HFFc6 (cell line): ENCODE measurements at regions not wholly inside any gene's neighbourhood (a gene's known extent, or its start where the extent isn't known, plus 50 kb on each side); places are given as distances from the start of the nearest gene placed in this dataset.
A peak's percentile ranks its signal among the peaks of the same experiment; 100 is the strongest.

Experiments
- DNase-seq: peaks from one replicate; pipeline ENCODE4 v3.0.0-alpha.2; 2018
- H3K27ac Mint-ChIP-seq: 2 replicates; pipeline ENCODE4 v1.8.0; 2020; ENCODE audit warnings: mild to moderate bottlenecking, mixed read lengths
- H3K27me3 Mint-ChIP-seq: 2 replicates; pipeline ENCODE4 v1.8.0; 2021; ENCODE audit warnings: mild to moderate bottlenecking, moderate library complexity, mixed read lengths; ENCODE audit not compliant: insufficient read depth
- H3K36me3 Mint-ChIP-seq: 2 replicates; pipeline ENCODE4 v1.8.0; 2021; ENCODE audit warnings: low read depth, mixed read lengths
- H3K4me1 Mint-ChIP-seq: 2 replicates; pipeline ENCODE4 v1.8.0; 2020; ENCODE audit warnings: low read depth, mixed read lengths
- H3K4me3 Mint-ChIP-seq: 2 replicates; pipeline ENCODE4 v1.8.0; 2020; ENCODE audit warnings: mild to moderate bottlenecking, moderate library complexity, mixed read lengths
- H3K9me3 Mint-ChIP-seq: 2 replicates; pipeline ENCODE4 v1.8.0; 2020; ENCODE audit warnings: mild to moderate bottlenecking, mixed read lengths
- CTCF ChIP-seq: fragments of 200-600 bp; sonication (generic); IDR thresholded peaks from 2 replicates; pipeline ENCODE4 v1.5.0; 2021; ENCODE audit warnings: antibody characterized with exemption, mild to moderate bottlenecking

DNA sequence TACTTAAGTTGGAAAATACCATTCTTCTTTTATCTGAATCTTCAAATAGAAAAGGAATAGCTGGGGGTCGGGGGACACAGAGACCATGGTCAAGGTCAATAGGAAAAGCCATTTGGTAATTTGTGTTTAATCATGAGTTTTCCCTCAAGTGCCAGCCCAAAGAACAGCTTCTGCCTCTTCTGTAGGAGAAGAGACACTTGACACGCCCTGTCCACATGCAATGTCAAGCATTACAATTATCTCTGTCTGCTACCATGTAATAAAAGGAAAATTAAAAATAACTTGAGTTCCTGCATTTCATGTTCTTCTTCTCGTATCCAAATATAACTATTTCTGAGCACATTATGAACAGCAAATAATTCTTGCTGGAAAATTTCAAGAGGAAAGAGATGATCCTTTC is 241.7 kb downstream of the IPMK start:
- H3K36me3 Mint-ChIP-seq, result peaks cover 4% of the 10 kb centered on the region; the same call in 1 of the 2 replicates
- H3K4me1 Mint-ChIP-seq, result peaks cover 68% of the 10 kb centered on the region
- no peak overlapping the region for H3K27ac Mint-ChIP-seq
- H3K27me3 Mint-ChIP-seq, result no peaks in the 10 kb centered on the region
- TF ChIP-seq CTCF, result no peak
- DNase-seq, result no peak
- H3K9me3 Mint-ChIP-seq, result peaks cover 4% of the 10 kb centered on the region
- no peak overlapping the region for H3K4me3 Mint-ChIP-seq

- Mint-ChIP-seq H3K27me3 (no peaks in the 10 kb centered on the region), H3K4me3 (peak overlapping the region; percentile 64), H3K4me1 (peaks cover 76% of the 10 kb centered on the region), H3K9me3 (peaks cover 13% of the 10 kb centered on the region), H3K36me3 (peaks cover 12% of the 10 kb centered on the region; the same call in 1 of the 2 replicates), H3K27ac (peak overlapping the region; percentile 90)
- peak; percentile 84 for DNase-seq
- TF ChIP-seq CTCF, result no peak
These were observed 244.2 kb downstream of the IPMK start for GRCh38 chr10:58023341-58024073.

DNA sequence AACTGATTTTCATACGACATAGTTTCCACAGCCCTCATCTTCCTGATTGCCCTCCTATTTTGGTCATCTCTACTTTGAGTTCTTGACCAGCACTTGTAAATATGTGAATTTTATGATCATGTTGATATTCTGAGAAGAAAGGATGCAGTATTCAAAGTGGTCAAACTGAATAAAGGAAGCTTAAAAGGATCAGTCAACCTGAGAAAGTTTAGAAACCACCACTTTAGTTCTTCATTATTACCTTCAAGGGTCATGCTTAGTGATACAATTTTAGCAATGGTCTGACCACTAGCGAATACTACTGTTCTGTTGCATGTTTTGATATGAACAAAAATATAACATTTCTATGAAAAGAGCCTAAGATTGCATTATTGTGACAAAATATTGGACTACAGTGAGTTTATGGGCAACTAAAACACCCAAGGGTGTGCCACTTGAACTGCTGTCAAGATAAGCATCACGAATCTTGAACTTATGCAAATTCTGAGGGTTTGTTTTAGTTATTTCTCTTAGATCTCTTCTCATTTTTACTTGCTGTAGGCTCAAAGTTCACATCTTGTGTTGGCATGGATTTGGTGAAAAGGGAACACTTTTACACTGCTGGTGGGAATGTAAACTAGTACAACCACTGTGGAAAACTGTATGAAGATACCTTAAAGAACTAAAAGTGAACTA is 247.7 kb downstream of the IPMK start:
- no peak for TF ChIP-seq CTCF
- no peak overlapping the region; the same call in 1 of the 2 replicates for H3K27ac Mint-ChIP-seq

DNA sequence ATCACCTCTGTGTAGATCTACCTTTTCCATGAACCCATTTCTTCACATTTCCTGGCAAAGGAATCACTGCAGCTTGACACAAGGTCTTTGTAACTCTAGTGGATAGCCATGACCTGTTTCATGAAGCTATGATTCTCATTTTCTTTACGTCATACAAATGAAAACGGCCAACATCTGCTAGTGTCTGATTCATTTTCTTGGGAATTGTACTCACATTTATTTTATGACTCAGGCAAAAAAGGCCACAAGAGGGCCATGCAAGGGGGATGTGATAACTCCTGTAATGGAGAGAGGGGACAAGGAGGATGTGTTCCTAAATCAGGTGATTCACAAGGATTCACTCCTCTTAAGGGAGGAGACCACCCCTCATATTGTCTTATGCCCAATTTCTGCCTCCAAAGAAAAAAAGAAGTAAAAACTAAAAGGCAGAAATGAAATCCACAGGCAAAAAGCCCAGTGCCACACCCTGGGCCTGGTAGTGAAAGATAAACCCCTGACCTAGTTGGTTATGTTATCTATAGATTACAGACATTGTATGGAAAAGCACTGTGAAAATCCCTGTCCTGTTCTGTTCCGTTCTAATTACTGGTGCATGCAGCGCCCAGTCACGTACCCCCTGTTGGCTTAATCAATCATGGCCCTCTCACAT is 249.9 kb downstream of the IPMK start:
- Mint-ChIP-seq H3K9me3 (peaks cover 13% of the 10 kb centered on the region), H3K4me3 (peak overlapping the region; percentile 53), H3K36me3 (peaks cover 12% of the 10 kb centered on the region; the same call in 1 of the 2 replicates), H3K4me1 (peaks cover 79% of the 10 kb centered on the region), H3K27me3 (no peaks in the 10 kb centered on the region), H3K27ac (peak overlapping the region; percentile 82)
- peak; percentile 74 for TF ChIP-seq CTCF
- peak; percentile 86 for DNase-seq

More for the DNA sequence above, 247.7 kb downstream of the IPMK start:
- Mint-ChIP-seq H3K27me3 (no peaks in the 10 kb centered on the region), H3K4me3 (no peak overlapping the region), H3K4me1 (peaks cover 80% of the 10 kb centered on the region), H3K9me3 (peaks cover 13% of the 10 kb centered on the region), H3K36me3 (peaks cover 12% of the 10 kb centered on the region; the same call in 1 of the 2 replicates)
- DNase-seq, result no peak

DNA sequence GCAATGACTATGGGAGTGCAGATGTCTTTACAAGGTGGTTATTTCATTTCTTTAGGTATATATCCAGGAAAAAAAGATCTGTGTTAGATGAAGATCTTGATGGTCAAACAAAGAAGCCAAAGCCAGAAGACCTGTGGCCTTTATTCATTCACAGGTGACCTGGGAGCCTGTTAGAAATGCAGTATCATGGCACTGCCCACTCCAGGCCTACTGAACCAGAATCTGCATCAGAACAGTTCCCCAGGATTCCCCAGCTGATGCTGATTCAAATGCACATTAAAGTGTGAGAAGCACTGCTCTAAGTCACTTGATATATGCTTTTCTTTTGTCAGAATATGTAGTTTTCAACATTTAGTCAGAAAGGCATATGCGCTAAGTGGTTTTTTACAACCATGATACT is 251.1 kb downstream of the IPMK start:
- Mint-ChIP-seq H3K9me3 (peaks cover 8% of the 10 kb centered on the region), H3K4me3 (no peak overlapping the region), H3K27ac (no peak overlapping the region), H3K27me3 (no peaks in the 10 kb centered on the region), H3K36me3 (peaks cover 12% of the 10 kb centered on the region; the same call in 1 of the 2 replicates), H3K4me1 (peaks cover 79% of the 10 kb centered on the region)
- no peak for DNase-seq
- TF ChIP-seq CTCF, result no peak
